Breast epithelium (tissue), 4 donors: ENCODE measurements at regions not wholly inside any gene's neighbourhood (a gene's known extent, or its start where the extent isn't known, plus 50 kb on each side); places are given as distances from the start of the nearest gene placed in this dataset.

Experiments used
- DNase-seq, 2 donors: peaks; one replicate each; pipeline ENCODE4 v3.0.0-alpha.2; 2019; ENCODE audit warnings: low spot score in 2 of 2
- H3K27ac ChIP-seq, 2 donors: fragments of 200-600 bp; sonication (generic) in 1 of 2; one replicate each; pipeline ENCODE4 v1.5.1; 2016 to 2019; ENCODE audit warnings: mild to moderate bottlenecking in 1 of 2
- H3K27me3 ChIP-seq, 2 donors: fragments of 200-600 bp; sonication (generic) in 1 of 2; one replicate each; pipeline versions ENCODE4 v1.5.1 to v1.6.0; 2017 to 2019; ENCODE audit warnings: control low read depth in 1 of 2, mild to moderate bottlenecking in 1 of 2
- H3K36me3 ChIP-seq: fragments of 200-600 bp; one replicate; pipeline ENCODE4 v1.5.1; 2019
- H3K4me1 ChIP-seq, 2 donors: fragments of 200-600 bp; sonication (generic); one replicate each; pipeline ENCODE4 v1.5.1; 2016 to 2019; ENCODE audit warnings: control low read depth in 1 of 2
- H3K4me3 ChIP-seq, 3 donors: fragments of 200-600 bp; sonication (generic); 1 replicate in 2 of 3; 2 replicates in 1 of 3; pipeline ENCODE4 v1.5.1; 2016 to 2019; ENCODE audit warnings: mild to moderate bottlenecking in 3 of 3, moderate library complexity in 2 of 3
- H3K9me3 ChIP-seq, 2 donors: fragments of 200-600 bp; sonication (generic) in 1 of 2; one replicate each; pipeline ENCODE4 v1.5.1; 2016 to 2019; ENCODE audit warnings: control low read depth in 1 of 2
- CTCF ChIP-seq, 3 donors: fragments of 450-650 bp; IDR thresholded peaks; one replicate each; pipeline ENCODE4 v1.5.1; 2016 to 2017; ENCODE audit warnings: antibody characterized with exemption in 3 of 3, mild to moderate bottlenecking in 3 of 3, moderate library complexity in 3 of 3
- POLR2A ChIP-seq: fragments of 450-650 bp; IDR thresholded peaks from one replicate; pipeline ENCODE4 v1.6.1; 2016; ENCODE audit warnings: antibody characterized with exemption, mild to moderate bottlenecking, moderate library complexity
- POLR2AphosphoS5 ChIP-seq, 3 donors: sonication (generic); formaldehyde crosslinking; IDR thresholded peaks; one replicate each; pipeline ENCODE4 v1.6.1; 2017; ENCODE audit warnings: antibody characterized with exemption in 3 of 3
- intact Hi-C: fragments of 100-400 bp; cut with DNase I; formaldehyde crosslinking; loops from one replicate; pipeline ENCODE4 v1.15.1; 2023; ENCODE audit warnings: low total_unique reads

DNA sequence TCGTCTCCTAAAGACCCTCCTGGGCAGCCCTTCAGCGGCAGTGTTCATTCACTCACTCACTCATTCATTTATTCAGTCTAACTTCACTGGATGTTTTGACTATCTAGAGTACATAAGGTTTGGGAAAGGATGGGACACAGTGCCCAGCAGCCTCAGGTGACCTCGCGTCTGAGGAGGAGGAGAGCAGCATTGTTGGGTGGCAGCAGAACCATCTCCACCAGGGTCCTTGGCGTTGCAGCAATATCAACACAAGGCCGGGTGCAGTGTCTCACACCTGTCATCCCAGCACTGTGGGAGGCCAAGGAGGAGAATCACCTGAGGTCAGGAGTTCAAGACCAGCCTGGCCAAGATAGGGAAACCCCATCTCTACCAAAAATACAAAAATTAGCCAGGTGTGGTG is 408.0 kb downstream of the BRD1 start:
- no peak for TF ChIP-seq CTCF (IDR thresholded peaks at IDR 0.05)
- no peak for TF ChIP-seq POLR2AphosphoS5 (IDR thresholded peaks at IDR 0.05)
- no peak for TF ChIP-seq POLR2A
- peaks cover 7 to 15% of the 10 kb centered on the region in 2 donors for H3K9me3 ChIP-seq
- no peak overlapping the region for H3K27ac ChIP-seq
- peaks cover 0 to 12% of the 10 kb centered on the region in 2 donors for H3K27me3 ChIP-seq
- no peaks in the 10 kb centered on the region for H3K36me3 ChIP-seq
- no peak for DNase-seq
- intact Hi-C loops, result no loop called here
- H3K4me3 ChIP-seq, result no peak overlapping the region
- no peaks in the 10 kb centered on the region for H3K4me1 ChIP-seq

- Histone ChIP-seq H3K27me3 (peaks cover 0 to 12% of the 10 kb centered on the region in 2 donors), H3K9me3 (peaks cover 7 to 15% of the 10 kb centered on the region in 2 donors), H3K27ac (no peak overlapping the region), H3K4me1 (no peaks in the 10 kb centered on the region), H3K36me3 (no peaks in the 10 kb centered on the region), H3K4me3 (no peak overlapping the region)
- intact Hi-C loops, result no loop called here
- TF ChIP-seq POLR2AphosphoS5 (IDR thresholded peaks at IDR 0.05), result no peak
- no peak for TF ChIP-seq POLR2A
- no peak for TF ChIP-seq CTCF (IDR thresholded peaks at IDR 0.05)
- no peak for DNase-seq
These were observed 408.7 kb downstream of the BRD1 start for GRCh38 chr22:49418943-49419342.

- Histone ChIP-seq H3K4me1 (no peaks in the 10 kb centered on the region), H3K27ac (no peak overlapping the region), H3K36me3 (no peaks in the 10 kb centered on the region), H3K27me3 (peaks cover 0 to 12% of the 10 kb centered on the region in 2 donors), H3K9me3 (peaks cover 7 to 15% of the 10 kb centered on the region in 2 donors), H3K4me3 (no peak overlapping the region)
- no peak for DNase-seq
- intact Hi-C loops, result no loop called here
- TF ChIP-seq POLR2A, result no peak
- TF ChIP-seq POLR2AphosphoS5 (IDR thresholded peaks at IDR 0.05), result no peak
- no peak for TF ChIP-seq CTCF (IDR thresholded peaks at IDR 0.05)
These were observed 409.3 kb downstream of the BRD1 start for GRCh38 chr22:49418341-49418894.

DNA sequence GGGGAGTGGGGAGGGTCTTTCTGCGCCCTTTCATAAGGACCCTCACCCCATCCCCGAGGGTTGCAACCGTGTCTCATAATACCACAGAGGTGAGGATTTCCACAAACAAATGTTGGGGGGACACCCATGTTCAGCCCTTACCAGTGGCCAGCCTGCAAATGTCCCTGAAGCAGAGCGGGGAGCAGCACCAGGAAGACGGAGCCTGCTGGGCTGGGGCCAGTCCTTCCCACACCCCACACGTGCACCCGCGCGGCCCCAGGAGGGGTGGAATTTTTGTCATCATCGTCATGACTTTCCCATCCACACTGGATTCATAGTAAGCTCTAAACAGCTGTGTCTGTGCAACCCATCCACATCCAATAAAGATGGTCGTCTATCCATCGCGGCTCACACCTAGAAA is 409.8 kb downstream of the BRD1 start:
- no peaks in the 10 kb centered on the region for H3K36me3 ChIP-seq
- H3K4me3 ChIP-seq, result no peak overlapping the region
- TF ChIP-seq CTCF (IDR thresholded peaks at IDR 0.05) (no peak), POLR2A (no peak), POLR2AphosphoS5 (IDR thresholded peaks at IDR 0.05) (no peak)
- peaks cover 0 to 12% of the 10 kb centered on the region in 2 donors for H3K27me3 ChIP-seq
- DNase-seq, result no peak
- intact Hi-C loops, result no loop called here
- no peak overlapping the region for H3K27ac ChIP-seq
- peaks cover 7 to 15% of the 10 kb centered on the region in 2 donors for H3K9me3 ChIP-seq
- no peaks in the 10 kb centered on the region for H3K4me1 ChIP-seq

- H3K36me3 ChIP-seq, result no peaks in the 10 kb centered on the region
- no peak for TF ChIP-seq POLR2A
- TF ChIP-seq CTCF (IDR thresholded peaks at IDR 0.05), result no peak
- no peak for TF ChIP-seq POLR2AphosphoS5 (IDR thresholded peaks at IDR 0.05)
- intact Hi-C loops, result no loop called here
- H3K27ac ChIP-seq, result no peak overlapping the region
- peaks cover 7 to 15% of the 10 kb centered on the region in 2 donors for H3K9me3 ChIP-seq
- no peak for DNase-seq
- H3K4me1 ChIP-seq, result no peaks in the 10 kb centered on the region
- H3K4me3 ChIP-seq, result no peak overlapping the region
- peaks cover 0 to 13% of the 10 kb centered on the region in 2 donors for H3K27me3 ChIP-seq
These were observed 410.3 kb downstream of the BRD1 start for GRCh38 chr22:49417326-49417725.
